NCI-H1930 (cell line): ENCODE measurements at regions not wholly inside any gene's neighbourhood (a gene's known extent, or its start where the extent isn't known, plus 50 kb on each side); places are given as distances from the start of the nearest gene placed in this dataset.
"Not testable (repeated sequence)": the region's sequence is repeated elsewhere in the genome, so short reads cannot be mapped to it uniquely, and the experiment has no call there.

Source experiments
- DNase-seq, 2 experiments: peaks; one replicate each; lab custom pipeline; 2025; lab: John Stamatoyannopoulos, UW

- not testable (repeated sequence) for DNase-seq
Observed at GRCh38 chr9:138174954-138175353, 297.4 kb downstream of the CACNA1B start.

GRCh38 chr9:138175354-138175753 lies 297.8 kb downstream of the CACNA1B start:
- not testable (repeated sequence) for DNase-seq

DNA sequence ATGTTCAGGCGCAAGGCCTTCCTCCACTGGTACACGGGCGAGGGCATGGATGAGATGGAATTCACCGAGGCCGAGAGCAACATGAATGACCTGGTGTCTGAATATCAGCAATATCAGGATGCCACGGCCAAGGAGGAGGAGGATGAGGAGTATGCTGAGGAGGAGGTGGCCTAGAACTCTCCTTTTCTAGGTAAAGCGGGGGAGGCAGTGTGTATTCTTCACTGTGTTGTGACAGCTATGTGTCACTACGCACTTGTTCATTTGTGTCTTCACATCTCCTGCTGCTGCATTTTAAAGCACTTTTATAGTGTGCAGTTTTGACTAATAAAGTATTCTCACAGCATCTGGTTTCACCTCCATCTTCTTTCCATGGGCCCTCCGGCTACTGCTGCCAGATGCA lies 299.5 kb downstream of the CACNA1B start:
- not testable (repeated sequence) for DNase-seq

DNA sequence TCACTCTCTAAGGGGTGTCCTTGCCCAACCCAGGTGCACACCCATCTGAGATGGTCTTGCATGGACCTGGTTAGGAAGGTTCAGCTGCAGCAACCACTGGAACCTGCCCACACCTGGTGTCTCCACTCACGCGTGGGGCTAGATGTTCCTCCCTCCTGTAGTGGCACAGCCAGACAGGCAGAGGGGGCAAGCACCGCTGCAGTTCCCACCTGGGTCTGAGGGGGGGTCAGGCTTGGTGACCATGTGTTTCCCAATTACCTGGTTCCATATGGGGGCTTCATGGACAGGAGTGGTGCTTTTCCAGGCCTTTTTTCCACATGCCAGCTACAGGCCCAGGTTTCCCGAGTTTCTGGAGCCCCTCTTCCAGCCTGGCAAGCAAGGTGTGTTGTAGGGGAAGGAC lies 301.4 kb downstream of the CACNA1B start:
- DNase-seq = not testable (repeated sequence)

DNA sequence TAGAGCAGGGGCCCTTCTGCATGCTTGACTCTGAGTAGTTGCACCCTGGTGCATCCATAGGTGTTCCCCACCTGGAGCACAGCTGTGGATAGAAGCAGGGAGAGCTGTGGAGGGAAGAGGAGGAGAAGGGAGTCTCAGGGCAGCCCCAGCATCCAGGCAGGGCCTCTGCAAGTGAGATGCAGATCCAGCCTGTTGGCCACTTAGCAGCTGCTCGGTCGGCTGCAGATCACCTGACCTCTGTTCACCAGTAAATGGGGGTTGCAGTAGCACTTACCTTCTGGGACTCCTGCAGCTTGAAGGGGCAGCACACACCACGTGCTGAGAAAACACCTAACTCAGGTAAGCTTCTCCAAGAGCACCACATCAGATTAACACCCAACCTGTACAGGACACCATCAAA lies 302.1 kb downstream of the CACNA1B start:
- not testable (repeated sequence) for DNase-seq

DNA sequence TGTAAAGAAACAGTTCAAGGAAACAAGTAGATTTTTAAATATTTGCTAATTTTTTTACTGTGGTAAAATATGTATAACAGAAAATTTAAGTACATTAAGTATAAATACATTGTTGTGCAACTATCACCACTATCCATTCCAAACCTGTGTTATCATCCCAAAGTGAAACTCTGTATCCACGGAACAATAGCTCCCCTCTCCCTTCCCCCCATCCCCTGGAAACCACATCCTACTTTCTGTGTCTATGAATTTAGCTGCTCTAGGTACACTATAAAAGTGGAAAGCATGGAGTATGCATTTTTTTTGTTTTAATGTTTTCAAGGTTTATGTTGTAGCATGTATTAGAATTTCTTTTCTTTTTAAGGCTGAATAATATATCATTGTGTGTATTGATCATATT lies 304.4 kb downstream of the CACNA1B start:
- not testable (repeated sequence) for DNase-seq

GRCh38 chr9:138197156-138197555 lies 319.6 kb downstream of the CACNA1B start:
- DNase-seq = not testable (repeated sequence)

DNA sequence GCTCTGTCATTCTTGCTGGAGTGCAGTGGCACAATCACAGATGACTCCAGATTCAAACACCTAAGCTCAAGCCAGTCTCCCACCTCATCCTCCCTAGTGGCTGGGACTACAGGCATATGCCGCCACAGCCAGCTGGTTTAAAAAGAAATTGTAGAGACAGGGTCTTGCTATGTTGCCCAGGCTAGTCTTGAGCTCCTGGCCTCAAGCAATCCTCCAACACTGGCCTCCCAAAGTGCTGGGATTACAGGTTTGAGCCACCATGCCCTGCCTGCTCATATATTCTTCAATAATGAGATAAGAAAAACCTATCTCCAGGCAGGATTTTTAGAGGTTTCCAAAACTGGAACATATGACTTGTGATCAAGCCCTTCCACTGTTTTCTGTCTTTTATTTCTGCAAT lies 321.4 kb downstream of the CACNA1B start:
- DNase-seq = not testable (repeated sequence)

GRCh38 chr9:138199917-138200316 lies 322.3 kb downstream of the CACNA1B start:
- not testable (repeated sequence) for DNase-seq

DNA sequence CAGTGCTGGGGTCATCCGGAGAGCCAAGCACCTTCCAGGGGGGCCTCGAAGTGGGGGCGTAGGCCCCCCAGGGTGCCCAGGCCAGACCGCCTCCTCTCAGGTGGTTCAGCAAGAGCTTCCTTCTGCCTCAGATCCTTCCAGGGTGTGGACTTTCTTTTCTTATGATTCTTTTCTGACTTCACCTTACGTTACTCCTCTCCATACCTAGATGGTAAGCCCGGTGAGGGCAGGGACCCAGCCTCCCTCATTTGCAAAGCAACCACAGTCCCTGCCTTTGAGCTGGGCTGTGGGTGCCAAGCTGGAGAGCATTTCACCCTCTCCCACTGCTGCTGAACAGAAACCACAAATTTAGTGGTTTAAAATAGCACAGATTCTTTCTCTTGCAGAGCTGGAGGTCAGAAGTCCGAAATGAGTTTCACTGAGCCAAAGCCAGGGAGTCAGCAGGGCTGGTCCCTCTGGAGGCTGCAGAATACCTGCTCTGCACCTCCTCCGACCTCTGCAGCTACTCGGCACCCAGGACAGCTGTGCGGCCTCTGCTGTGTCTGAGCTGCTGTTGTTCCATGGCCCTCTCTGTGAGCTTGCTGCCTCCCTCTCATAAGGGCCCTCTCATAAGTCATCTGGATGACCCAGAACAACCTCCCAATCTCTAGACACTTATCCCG lies 323.0 kb downstream of the CACNA1B start:
- DNase-seq = not testable (repeated sequence)

GRCh38 chr9:138201167-138201889 lies 323.7 kb downstream of the CACNA1B start:
- not testable (repeated sequence) for DNase-seq

DNA sequence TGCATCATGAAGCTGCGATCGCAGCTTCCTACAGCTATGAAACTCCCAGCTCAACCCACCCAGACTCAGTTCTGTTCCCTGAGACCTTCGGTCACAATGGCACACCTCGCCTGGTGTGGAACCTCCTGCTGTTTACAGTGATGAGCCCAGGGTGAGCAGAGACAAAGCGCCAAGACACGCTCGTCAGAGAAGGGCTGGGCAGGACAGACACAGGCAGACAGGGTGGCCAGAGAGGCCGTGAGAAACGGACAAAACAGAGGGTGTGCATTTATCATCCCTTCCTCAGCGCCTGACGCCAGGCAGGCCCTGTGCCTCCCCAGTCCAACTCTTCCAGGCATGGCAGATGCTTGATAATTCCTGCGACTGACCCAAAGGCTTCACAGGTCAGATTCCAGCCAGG lies 324.5 kb downstream of the CACNA1B start:
- not testable (repeated sequence) for DNase-seq

- not testable (repeated sequence) for DNase-seq
Observed at GRCh38 chr9:138203304-138203703, 325.7 kb downstream of the CACNA1B start.

GRCh38 chr9:138203872-138204271 lies 326.3 kb downstream of the CACNA1B start:
- DNase-seq = not testable (repeated sequence)

- not testable (repeated sequence) for DNase-seq
Observed at GRCh38 chr9:138206108-138206507, 328.5 kb downstream of the CACNA1B start.

DNA sequence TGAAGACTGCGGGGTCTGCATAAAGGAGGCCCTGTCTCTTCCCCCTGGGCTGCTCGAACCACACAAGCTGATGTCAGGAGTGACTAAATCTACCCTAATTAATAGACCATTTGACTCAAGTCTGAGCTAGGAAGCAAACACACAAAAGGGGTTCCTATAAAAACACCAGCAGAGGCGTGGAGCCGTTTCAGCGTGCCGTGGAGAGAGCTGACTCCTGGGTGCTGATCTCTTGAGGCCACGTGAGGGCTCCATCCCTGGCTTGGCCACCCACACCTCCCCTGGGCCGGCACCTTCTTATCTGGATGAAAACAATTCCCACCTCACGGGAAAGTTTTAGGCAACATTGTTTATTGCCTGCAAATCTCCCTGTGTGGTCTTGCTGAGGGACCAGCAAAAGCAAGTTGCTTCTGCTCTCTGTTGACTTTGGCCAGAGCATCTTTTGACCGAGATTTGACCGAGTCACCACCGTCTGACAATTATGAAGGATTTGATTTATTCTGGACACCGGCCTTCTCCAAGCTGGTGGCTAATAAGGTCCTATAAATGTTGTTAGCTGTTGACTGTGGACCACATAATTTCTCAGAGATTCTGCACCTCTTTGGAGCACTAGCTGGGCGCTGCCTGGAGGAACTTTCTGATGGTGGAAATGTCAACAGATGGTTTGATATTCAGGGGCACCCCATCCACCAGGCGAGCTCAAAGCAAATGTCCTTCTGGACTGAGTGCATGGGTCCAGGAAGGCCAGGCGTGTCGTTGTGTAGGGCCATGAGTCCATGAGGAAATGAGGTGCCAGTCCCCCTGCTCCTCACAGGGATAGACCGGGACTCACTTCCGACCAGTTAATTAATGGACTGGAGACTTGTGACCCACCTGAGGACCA lies 330.0 kb downstream of the CACNA1B start:
- not testable (repeated sequence) for DNase-seq

DNA sequence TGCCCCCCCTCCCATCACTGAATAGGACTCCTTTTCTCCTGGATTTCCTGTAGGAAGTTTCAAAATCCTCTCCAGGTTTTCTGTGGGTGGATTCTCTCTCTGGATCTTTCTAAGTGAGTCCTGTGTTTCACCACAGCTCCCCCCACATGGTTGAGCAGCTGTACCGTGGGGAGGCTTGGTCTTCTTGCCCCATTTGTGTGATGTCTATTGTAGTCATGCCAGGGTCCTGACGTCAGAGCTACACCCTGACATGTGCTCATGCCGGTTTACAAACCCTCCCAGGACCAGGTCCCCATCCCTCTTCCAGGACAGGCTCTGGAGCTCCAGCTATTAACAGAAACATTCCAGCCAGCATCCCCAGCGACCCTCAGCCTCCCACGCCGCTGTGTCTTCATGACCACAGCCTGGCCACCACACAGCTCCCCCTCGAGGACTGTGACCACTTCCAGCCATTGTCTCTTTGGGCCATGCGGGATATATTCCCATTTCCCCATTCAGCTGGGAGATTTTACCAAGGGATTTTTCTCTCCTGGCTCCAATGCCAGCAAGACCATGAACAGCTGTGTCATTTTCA lies 331.6 kb downstream of the CACNA1B start:
- not testable (repeated sequence) for DNase-seq

- not testable (repeated sequence) for DNase-seq
Observed at GRCh38 chr9:138210388-138210986, 332.9 kb downstream of the CACNA1B start.

DNA sequence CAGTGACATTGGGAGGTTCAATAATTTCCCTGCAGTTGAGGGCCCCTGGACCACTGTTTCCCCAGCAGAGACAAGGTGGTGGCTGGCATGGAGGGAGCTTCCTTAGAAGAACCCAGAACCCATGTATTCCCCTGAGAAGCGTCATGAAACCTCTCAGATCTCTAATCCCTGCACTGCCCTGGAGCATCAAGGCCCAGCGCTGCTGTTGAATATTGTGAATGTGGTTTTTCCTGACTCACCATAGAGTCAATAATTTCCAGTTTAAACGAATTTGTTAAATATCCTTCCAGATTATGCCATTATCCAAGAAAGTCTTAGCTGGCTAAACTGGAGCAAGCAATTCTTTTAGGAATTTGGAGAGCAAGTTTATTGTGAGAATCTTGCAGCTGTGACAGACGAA lies 333.5 kb downstream of the CACNA1B start:
- not testable (repeated sequence) for DNase-seq

DNA sequence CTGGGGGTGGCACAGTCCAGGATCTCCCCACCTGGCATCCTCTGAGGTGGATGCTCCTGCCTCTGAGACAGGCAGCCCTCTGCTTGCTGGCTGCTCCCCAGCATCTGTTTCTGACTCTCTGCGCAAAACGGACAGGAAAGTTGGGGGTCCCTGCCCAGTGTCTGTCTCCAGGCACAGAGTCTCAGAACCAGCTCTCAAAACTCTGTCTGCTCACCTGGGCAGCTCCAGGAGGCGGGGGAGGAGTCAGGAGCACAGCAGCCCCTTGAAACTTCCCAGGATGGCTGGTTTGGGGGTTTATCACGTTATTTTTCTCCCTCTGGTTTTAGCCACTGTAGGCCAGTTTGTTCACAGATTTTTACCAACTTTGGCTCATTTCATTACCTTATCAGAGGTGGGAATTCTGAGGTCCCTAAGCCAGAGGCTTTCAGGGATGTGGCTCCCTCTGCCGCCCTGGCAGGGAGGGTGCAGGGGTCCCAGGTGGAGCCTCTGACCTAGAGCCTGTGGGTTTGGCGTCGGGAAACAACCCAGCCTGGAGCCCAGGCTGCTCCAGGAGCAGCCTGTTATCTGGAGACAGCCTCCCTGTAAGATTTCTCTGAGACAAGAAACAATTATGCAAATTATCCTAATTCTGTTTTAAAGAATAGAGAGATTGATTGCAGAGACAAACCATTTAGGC lies 334.1 kb downstream of the CACNA1B start:
- peak in 1 of 2 experiments; percentile 8 for DNase-seq

- DNase-seq = not testable (repeated sequence)
Observed at GRCh38 chr9:138212811-138213210, 335.2 kb downstream of the CACNA1B start.
